ENCODE measurements at regions not wholly inside any gene's neighbourhood (a gene's known extent, or its start where the extent isn't known, plus 50 kb on each side); places are given as distances from the start of the nearest gene placed in this dataset.

DNA sequence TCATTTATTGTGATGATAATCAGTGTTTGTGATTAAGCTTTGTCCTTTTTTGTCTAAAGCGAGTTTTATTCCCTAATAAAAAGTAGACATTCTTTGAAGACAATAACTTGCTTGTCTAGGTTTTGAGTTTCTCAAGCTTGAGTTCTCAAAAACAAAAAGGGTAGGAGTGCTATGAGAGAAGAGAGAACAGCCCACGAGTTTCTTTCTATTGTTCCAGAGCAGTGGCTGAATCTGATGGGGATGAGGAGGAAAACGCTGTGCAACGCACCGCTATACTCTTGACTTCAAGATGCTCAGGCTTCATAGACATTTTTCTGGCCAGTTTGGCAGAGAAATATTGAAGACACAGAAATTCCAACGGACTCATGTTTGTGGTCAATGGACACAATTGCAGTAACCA, 669.8 kb upstream of the B3GALT2 start:
- TF ChIP-seq ZFP3 (CRISPR knock-in tag; IDR thresholded peaks at IDR 0.05) (no peak), PPARA (CRISPR knock-in tag; IDR thresholded peaks at IDR 0.05; ENCODE audit: borderline replicate concordance) (no peak)
